Epithelial cell of proximal tubule (primary cell): ENCODE measurements at regions not wholly inside any gene's neighbourhood (a gene's known extent, or its start where the extent isn't known, plus 50 kb on each side); places are given as distances from the start of the nearest gene placed in this dataset.

ENCODE experiments used
- DNase-seq: peaks from one replicate; pipeline ENCODE4 v3.0.0-alpha.2; 2011; ENCODE audit warnings: low read depth
- H3K4me3 ChIP-seq: 2 replicates; pipeline ENCODE4 v1.5.1; 2011; ENCODE audit warnings: low read depth, mild to moderate bottlenecking, low read length
- CTCF ChIP-seq: conservative IDR thresholded peaks from 2 replicates; pipeline ENCODE4 v1.5.1; 2012; ENCODE audit warnings: low read depth, mild to moderate bottlenecking, low read length

DNA sequence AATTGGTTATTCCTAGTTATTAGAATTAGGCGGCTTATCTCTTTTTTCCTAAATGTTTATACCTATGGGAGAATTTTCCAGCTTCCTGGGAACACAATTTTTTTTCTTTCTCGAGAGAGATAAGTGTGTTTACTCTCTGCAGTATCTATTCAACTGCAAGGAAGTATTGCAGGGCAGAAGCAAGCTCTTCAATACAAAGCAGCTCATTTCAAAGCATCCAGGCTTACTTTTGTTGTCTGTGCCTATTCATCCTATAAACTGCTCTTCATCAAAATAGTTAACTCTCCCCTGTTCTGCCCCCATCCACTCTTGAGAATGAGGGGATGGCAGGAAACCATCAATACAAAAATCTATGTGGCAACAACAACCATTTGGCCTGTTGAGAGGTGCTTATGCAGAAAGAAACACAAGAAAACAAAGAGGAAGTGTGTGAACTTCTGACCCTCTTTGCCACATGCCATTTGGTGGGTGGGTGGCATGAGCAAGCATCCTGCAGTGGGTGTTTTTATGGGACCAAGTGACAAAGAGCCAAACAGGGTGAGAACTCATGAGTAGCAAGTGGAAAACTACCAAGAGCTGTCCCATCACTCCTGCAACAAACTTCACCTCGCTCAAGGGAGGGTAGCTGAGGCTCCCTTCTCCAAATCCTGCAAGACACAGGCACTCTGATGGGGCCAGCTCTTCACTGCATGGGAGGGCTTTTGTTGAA lies 50.6 kb upstream of the MRPS6 start:
- no peak for TF ChIP-seq CTCF
- H3K4me3 ChIP-seq = no peak overlapping the region
- DNase-seq = no peak

DNA sequence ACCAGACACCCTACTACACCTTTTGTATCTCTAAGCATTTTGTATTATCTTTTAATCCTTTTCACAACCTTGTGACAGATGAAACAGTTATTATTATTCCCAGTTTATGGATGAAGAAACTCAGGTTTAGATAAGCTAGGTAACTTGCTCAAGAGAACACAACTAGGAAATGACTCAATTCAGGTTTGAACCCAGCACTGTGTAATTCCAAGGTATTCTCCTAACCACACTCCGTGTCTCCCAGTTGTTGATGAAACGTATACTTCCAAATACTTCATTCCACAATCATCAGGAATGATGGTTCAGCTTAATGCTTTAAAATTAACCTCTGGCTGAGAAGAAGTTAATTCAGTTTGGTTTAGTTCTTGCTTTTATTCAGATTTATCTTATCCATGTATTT lies 51.7 kb upstream of the MRPS6 start:
- no peak for DNase-seq

GRCh38 chr21:34020983-34021553 lies 52.3 kb upstream of the MRPS6 start:
- TF ChIP-seq CTCF = no peak
- no peak for DNase-seq

More for the DNA sequence above, 51.7 kb upstream of the MRPS6 start:
- TF ChIP-seq CTCF = no peak
- no peak overlapping the region for H3K4me3 ChIP-seq

DNA sequence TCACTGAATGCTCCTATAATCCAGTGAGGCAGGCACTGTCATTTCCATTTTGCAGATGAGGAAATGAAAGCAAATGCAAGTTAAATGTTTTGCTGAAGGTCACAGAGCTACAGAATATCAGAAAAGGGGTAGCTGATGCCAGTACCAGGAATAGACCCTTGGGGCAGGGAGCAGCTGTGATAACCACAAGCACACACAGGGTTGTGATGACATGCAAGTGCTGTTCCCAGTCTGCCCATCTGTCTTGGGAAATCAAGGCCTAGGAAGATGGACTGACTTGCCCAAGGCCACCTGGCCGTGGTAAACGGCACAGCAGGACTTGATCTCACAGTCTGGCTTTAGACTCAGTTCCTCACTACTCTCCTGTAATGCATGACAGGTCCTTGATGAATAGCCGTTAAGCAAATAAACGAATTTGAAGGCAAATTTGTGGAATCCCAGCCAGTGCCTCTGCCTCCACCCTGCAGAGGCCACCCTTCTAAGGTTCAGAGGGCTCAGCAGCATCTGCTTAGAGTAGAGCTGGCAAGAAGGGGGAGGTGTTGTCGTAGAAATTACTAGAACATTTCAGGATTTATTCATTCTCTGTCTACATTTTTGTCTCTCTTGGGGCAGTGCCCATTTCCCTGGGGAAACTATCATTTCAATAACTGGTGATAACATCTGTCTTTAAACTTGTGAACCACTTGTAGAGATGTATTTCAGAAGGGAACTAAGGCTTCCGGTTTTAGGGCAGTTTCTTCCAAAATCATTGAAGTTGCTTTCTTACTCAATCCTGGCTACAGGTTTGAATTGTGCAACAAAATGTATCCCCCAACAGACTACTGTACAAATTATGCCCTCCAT lies 53.2 kb upstream of the MRPS6 start:
- H3K4me3 ChIP-seq = no peak overlapping the region
- DNase-seq = no peak
- no peak for TF ChIP-seq CTCF

More at GRCh38 chr21:34020983-34021553, 52.3 kb upstream of the MRPS6 start:
- no peak overlapping the region for H3K4me3 ChIP-seq

DNA sequence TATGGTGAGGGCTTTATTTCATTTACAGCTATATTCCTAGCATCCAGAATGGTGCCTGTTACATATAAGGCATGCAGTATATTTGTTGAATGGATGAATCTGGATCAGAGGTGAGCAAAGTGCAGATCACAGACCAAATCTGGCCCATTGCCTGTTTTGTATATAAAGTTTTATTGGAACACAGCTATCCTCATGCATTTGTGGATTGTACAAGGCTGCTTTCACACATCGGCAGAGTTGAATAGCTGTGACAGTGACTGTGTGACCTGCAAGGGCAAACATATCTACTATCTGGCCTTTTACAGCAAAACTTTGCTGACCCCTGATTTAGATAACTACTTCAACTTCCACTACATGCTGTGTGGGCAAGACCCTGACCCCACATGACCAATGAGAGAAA lies 54.0 kb upstream of the MRPS6 start:
- TF ChIP-seq CTCF = no peak
- H3K4me3 ChIP-seq = no peak overlapping the region
- no peak for DNase-seq

DNA sequence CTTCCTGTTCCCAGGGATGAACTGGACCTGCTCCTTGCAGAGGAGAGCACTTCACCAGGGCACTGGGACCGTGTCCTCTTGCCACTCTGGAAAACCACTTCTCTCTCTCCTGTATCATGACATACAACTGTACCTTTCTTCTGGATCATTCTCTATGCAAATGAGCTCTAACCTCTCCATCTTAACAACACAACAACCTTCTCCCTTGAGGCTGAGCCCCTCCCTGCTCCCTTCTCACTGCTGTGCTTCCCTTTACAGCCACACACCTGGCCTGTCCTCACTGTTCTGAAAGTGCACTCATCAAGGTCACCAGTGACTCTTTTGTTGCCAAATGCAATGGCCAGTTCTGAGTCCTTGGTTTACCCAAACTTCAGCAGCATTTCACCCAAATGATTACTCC lies 54.5 kb upstream of the MRPS6 start:
- DNase-seq = no peak
- no peak for TF ChIP-seq CTCF
- no peak overlapping the region for H3K4me3 ChIP-seq
